H9 (cell line): ENCODE measurements at regions not wholly inside any gene's neighbourhood (a gene's known extent, or its start where the extent isn't known, plus 50 kb on each side); places are given as distances from the start of the nearest gene placed in this dataset.

ENCODE experiments used
- DNase-seq: peaks from one replicate; pipeline ENCODE4 v3.0.0-alpha.2; 2017
- H2AFZ ChIP-seq: one replicate; pipeline ENCODE4 v1.6.1; 2013; ENCODE audit warnings: mild to moderate bottlenecking, low read length, control low read depth, moderate library complexity
- H2AK5ac ChIP-seq: 2 replicates; pipeline ENCODE4 v1.6.1; 2013; ENCODE audit warnings: low read length, control low read depth, mixed read lengths; ENCODE audit not compliant: insufficient read length
- H2BK120ac ChIP-seq: one replicate; pipeline ENCODE4 v1.6.1; 2013; ENCODE audit warnings: low read depth, mild to moderate bottlenecking, low read length, control low read depth, inconsistent platforms; ENCODE audit not compliant: poor library complexity, severe bottlenecking
- H2BK12ac ChIP-seq: 2 replicates; pipeline ENCODE4 v1.6.1; 2013; ENCODE audit warnings: low read length, control low read depth, mixed read lengths, low read depth; ENCODE audit not compliant: insufficient read length
- H2BK15ac ChIP-seq: 2 replicates; pipeline ENCODE4 v1.6.1; 2013; ENCODE audit warnings: low read depth, low read length, control low read depth
- H2BK20ac ChIP-seq: one replicate; pipeline ENCODE4 v1.6.1; 2013; ENCODE audit warnings: low read depth, mild to moderate bottlenecking, low read length, control low read depth, inconsistent platforms; ENCODE audit not compliant: poor library complexity, severe bottlenecking
- H2BK5ac ChIP-seq: 2 replicates; pipeline ENCODE4 v1.6.1; 2013; ENCODE audit warnings: low read length, control low read depth, mixed read lengths; ENCODE audit not compliant: insufficient read length
- H3K14ac ChIP-seq: 2 replicates; pipeline ENCODE4 v1.6.1; 2013; ENCODE audit warnings: low read length, control low read depth; ENCODE audit not compliant: insufficient read depth
- H3K18ac ChIP-seq: 2 replicates; pipeline ENCODE4 v1.6.1; 2013; ENCODE audit warnings: low read depth, mild to moderate bottlenecking, mixed read lengths, low read length, control low read depth; ENCODE audit not compliant: insufficient read length
- H3K23ac ChIP-seq: 2 replicates; pipeline ENCODE4 v1.6.1; 2013; ENCODE audit warnings: low read length, control low read depth, mixed read lengths, low read depth; ENCODE audit not compliant: insufficient read length
- H3K23me2 ChIP-seq: 2 replicates; pipeline ENCODE4 v1.6.1; 2013; ENCODE audit warnings: low read depth, mild to moderate bottlenecking, mixed read lengths, low read length, control low read depth; ENCODE audit not compliant: insufficient read length, poor library complexity, severe bottlenecking
- H3K27ac ChIP-seq: 2 replicates; pipeline ENCODE4 v1.5.1; 2013; ENCODE audit warnings: low read length, control low read depth, mixed read lengths, low read depth; ENCODE audit not compliant: insufficient read length
- H3K27me3 ChIP-seq: 2 replicates; pipeline ENCODE4 v1.6.1; 2013; ENCODE audit warnings: low read length, control low read depth, inconsistent platforms; ENCODE audit not compliant: insufficient read depth
- H3K4ac ChIP-seq: 2 replicates; pipeline ENCODE4 v1.6.1; 2013; ENCODE audit warnings: low read depth, mild to moderate bottlenecking, control low read depth, inconsistent platforms, low read length, moderate library complexity
- H3K4me1 ChIP-seq: 2 replicates; pipeline ENCODE4 v1.6.1; 2013; ENCODE audit warnings: low read length, control low read depth, inconsistent platforms; ENCODE audit not compliant: insufficient read depth
- H3K4me2 ChIP-seq: 2 replicates; pipeline ENCODE4 v1.6.1; 2013; ENCODE audit warnings: low read length, control low read depth, mixed read lengths; ENCODE audit not compliant: insufficient read length, insufficient read depth
- H3K56ac ChIP-seq: 2 replicates; pipeline ENCODE4 v1.6.1; 2013; ENCODE audit warnings: low read depth, mild to moderate bottlenecking, mixed read lengths, low read length, control low read depth; ENCODE audit not compliant: insufficient read length
- H3K79me1 ChIP-seq: 2 replicates; pipeline ENCODE4 v1.6.1; 2013; ENCODE audit warnings: low read depth, mild to moderate bottlenecking, moderate library complexity, low read length, control low read depth, inconsistent platforms; ENCODE audit not compliant: insufficient read depth, poor library complexity, severe bottlenecking
- H3K79me2 ChIP-seq: 2 replicates; pipeline ENCODE4 v1.6.1; 2013; ENCODE audit warnings: low read length, control low read depth, inconsistent platforms; ENCODE audit not compliant: insufficient read depth
- H3K9ac ChIP-seq: 2 replicates; pipeline ENCODE4 v1.6.1; 2013; ENCODE audit warnings: low read length, control low read depth, mixed read lengths; ENCODE audit not compliant: insufficient read length; ENCODE audit errors: extremely low read depth
- H3K9me3 ChIP-seq: one replicate; pipeline ENCODE4 v1.6.1; 2013; ENCODE audit warnings: low read depth, low read length, inconsistent platforms; ENCODE audit not compliant: control insufficient read depth
- H3T11ph ChIP-seq: one replicate; pipeline ENCODE4 v1.6.1; 2013; ENCODE audit warnings: mild to moderate bottlenecking, low read length, control low read depth, inconsistent platforms
- H4K20me1 ChIP-seq: one replicate; pipeline ENCODE4 v1.6.1; 2013; ENCODE audit not compliant: control insufficient read depth, insufficient read length, insufficient read depth
- H4K5ac ChIP-seq: 2 replicates; pipeline ENCODE4 v1.6.1; 2013; ENCODE audit warnings: low read depth, mild to moderate bottlenecking, mixed read lengths, low read length, control low read depth; ENCODE audit not compliant: insufficient read length
- H4K8ac ChIP-seq: replicated peaks from 2 replicates; pipeline ENCODE4 v1.6.1; 2013; ENCODE audit warnings: low read length, control low read depth, mixed read lengths, low read depth; ENCODE audit not compliant: insufficient read length
- H4K91ac ChIP-seq: 2 replicates; pipeline ENCODE4 v1.6.1; 2013; ENCODE audit warnings: low read depth, mild to moderate bottlenecking, moderate library complexity, mixed read lengths, low read length, control low read depth; ENCODE audit not compliant: insufficient read length
- H3K27ac Mint-ChIP-seq, 3 experiments: 2 replicates in 2 of 3; 3 replicates in 1 of 3; pipeline ENCODE4 v1.8.0; 2020 to 2021; ENCODE audit warnings: mixed read lengths in 3 of 3, mild to moderate bottlenecking in 1 of 3, moderate library complexity in 1 of 3
- H3K27me3 Mint-ChIP-seq: 2 replicates; pipeline ENCODE4 v1.8.0; 2021; ENCODE audit warnings: low read depth, mild to moderate bottlenecking, moderate library complexity, mixed read lengths
- H3K36me3 Mint-ChIP-seq, 3 experiments: 2 replicates in 2 of 3; 3 replicates in 1 of 3; pipeline ENCODE4 v1.8.0; 2020 to 2021; ENCODE audit warnings: low read depth in 3 of 3, mixed read lengths in 3 of 3; ENCODE audit not compliant: insufficient read depth in 1 of 3
- H3K4me1 Mint-ChIP-seq, 2 experiments: 2 replicates each; pipeline ENCODE4 v1.8.0; 2020; ENCODE audit warnings: mixed read lengths in 2 of 2
- H3K4me3 Mint-ChIP-seq, 2 experiments: 2 replicates in 1 of 2; 3 replicates in 1 of 2; pipeline ENCODE4 v1.8.0; 2020 to 2021; ENCODE audit warnings: mild to moderate bottlenecking in 2 of 2, mixed read lengths in 2 of 2, moderate library complexity in 1 of 2
- H3K9me3 Mint-ChIP-seq, 2 experiments: 2 replicates in 1 of 2; 3 replicates in 1 of 2; pipeline ENCODE4 v1.8.0; 2020; ENCODE audit warnings: mild to moderate bottlenecking in 2 of 2, mixed read lengths in 2 of 2, moderate library complexity in 1 of 2
- WGBS: extraction: QIAGEN DNeasy Blood & Tissue Kit; methylation state at CpG from one replicate; pipeline ENCODE4 v1.1.7; 2013; ENCODE audit warnings: missing lambda C conversion rate, low lambda C conversion rate, mixed read lengths; ENCODE audit not compliant: insufficient read length; ENCODE audit errors: extremely low coverage; 5-methylcytosine and 5-hydroxymethylcytosine counted together
- TF ChIP-seq, protein P1 (sequence below): fragments of 200-600 bp; sonication (generic); conservative IDR thresholded peaks from 3 replicates; pipeline ENCODE4 v1.8.0; 2021; ENCODE audit warnings: antibody characterized with exemption, mild to moderate bottlenecking

DNA sequence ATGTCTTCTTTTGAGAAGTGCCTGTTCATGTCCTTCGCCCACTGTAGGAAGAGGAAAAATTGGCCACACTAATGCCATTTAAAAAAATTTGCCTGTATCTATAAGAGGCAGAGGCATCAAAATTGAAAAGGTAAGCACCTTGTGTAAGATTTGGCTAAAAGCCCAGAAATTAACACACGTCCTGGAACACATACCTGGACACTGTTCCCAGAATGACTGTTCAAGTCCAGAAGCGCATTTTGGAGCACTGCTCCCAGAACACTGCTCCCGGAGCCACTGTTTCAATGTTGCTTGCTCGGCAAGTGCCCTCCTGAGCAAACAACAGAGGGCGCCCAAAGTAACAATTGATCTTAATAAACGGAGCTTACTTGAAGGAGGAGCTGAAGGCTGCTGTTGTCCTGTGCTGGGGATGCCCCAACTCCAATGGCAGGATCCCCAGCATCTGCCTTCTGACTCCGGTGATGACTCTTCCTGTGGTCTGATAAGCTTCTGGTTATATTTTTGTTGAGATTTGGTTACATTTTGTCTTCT is 1958.6 kb downstream of the C4orf33 start:
- Histone ChIP-seq H3K27ac (no peak overlapping the region), H2BK12ac (no peak overlapping the region), H2BK20ac (no peak overlapping the region), H3K23me2 (no peaks in the 10 kb centered on the region), H4K5ac (no peak overlapping the region), H4K91ac (no peak overlapping the region), H3K27me3 (no peaks in the 10 kb centered on the region), H3K56ac (no peak overlapping the region), H3K4me1 (no peaks in the 10 kb centered on the region), H3K79me2 (no peaks in the 10 kb centered on the region), H4K8ac (no peak overlapping the region), H3K4ac (no peak overlapping the region), H3K18ac (no peak overlapping the region), H3K14ac (no peak overlapping the region), H3K4me2 (no peak overlapping the region), H3K79me1 (no peaks in the 10 kb centered on the region), H3K9ac (no peak overlapping the region), H3K23ac (no peak overlapping the region), H4K20me1 (no peaks in the 10 kb centered on the region), H3T11ph (no peak overlapping the region), H3K9me3 (no peaks in the 10 kb centered on the region), H2AFZ (no peak overlapping the region), H2AK5ac (no peak overlapping the region), H2BK15ac (no peak overlapping the region), H2BK5ac (no peak overlapping the region), H2BK120ac (no peak overlapping the region)
- DNase-seq: peak; percentile 54
- H3K27me3 Mint-ChIP-seq: no peaks in the 10 kb centered on the region
- H3K4me3 Mint-ChIP-seq: no peak overlapping the region
- no CpG with 5 or more reads among the region's 8 CpGs for WGBS
- H3K27ac Mint-ChIP-seq: no peak overlapping the region
- H3K36me3 Mint-ChIP-seq: peaks cover 0 to 4% (median 0%) of the 10 kb centered on the region in 3 experiments; a peak in 3 of 7 replicates
- peaks cover 5 to 9% of the 10 kb centered on the region in 2 experiments for H3K9me3 Mint-ChIP-seq
- H3K4me1 Mint-ChIP-seq: no peaks in the 10 kb centered on the region
- TF ChIP-seq, protein P1, sequence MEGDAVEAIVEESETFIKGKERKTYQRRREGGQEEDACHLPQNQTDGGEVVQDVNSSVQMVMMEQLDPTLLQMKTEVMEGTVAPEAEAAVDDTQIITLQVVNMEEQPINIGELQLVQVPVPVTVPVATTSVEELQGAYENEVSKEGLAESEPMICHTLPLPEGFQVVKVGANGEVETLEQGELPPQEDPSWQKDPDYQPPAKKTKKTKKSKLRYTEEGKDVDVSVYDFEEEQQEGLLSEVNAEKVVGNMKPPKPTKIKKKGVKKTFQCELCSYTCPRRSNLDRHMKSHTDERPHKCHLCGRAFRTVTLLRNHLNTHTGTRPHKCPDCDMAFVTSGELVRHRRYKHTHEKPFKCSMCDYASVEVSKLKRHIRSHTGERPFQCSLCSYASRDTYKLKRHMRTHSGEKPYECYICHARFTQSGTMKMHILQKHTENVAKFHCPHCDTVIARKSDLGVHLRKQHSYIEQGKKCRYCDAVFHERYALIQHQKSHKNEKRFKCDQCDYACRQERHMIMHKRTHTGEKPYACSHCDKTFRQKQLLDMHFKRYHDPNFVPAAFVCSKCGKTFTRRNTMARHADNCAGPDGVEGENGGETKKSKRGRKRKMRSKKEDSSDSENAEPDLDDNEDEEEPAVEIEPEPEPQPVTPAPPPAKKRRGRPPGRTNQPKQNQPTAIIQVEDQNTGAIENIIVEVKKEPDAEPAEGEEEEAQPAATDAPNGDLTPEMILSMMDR: peak; percentile 55; the same call in 2 of the 3 replicates
